GM23338 (cell line): ENCODE measurements at regions not wholly inside any gene's neighbourhood (a gene's known extent, or its start where the extent isn't known, plus 50 kb on each side); places are given as distances from the start of the nearest gene placed in this dataset.

Experiments
- EZH2 ChIP-seq: fragments of 200-600 bp; sonication (generic); IDR thresholded peaks from one replicate; pipeline ENCODE4 v1.8.0; 2017; ENCODE audit warnings: antibody characterized with exemption, mild to moderate bottlenecking, low read depth; ENCODE audit not compliant: unreplicated experiment
- POLR2AphosphoS5 ChIP-seq: IDR thresholded peaks from 2 replicates; pipeline ENCODE4 v1.6.1; 2016; ENCODE audit warnings: antibody characterized with exemption, low read depth
- TF ChIP-seq, protein P1 (sequence below), 2 experiments: fragments of 200-600 bp in 1 of 2; sonication (generic) in 1 of 2; conservative IDR thresholded peaks; 2 replicates each; pipeline versions ENCODE4 v1.5.1 to v1.6.1; 2016 to 2017; ENCODE audit warnings: antibody characterized with exemption in 2 of 2, low read depth in 2 of 2, mild to moderate bottlenecking in 2 of 2, moderate library complexity in 1 of 2

DNA sequence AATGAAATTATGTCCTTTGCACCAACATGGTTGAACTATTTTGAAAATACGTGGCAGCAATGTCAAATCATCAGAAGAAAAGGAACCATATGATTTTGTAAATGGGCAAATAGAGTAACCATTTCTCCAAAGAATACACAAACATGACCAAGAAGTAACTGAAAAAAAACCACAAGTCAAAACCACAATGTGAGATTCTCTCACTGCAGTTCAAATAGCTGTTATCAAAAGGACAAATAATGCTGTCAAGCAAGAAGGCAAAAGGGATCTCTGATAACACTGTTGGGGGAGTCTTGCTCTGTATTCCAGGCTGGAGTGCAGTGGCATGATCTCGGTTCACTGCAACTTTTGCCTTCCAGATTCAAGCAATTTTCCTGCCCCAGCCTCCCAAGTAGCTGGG is 170.7 kb upstream of the XIST start:
- TF ChIP-seq, protein P1, sequence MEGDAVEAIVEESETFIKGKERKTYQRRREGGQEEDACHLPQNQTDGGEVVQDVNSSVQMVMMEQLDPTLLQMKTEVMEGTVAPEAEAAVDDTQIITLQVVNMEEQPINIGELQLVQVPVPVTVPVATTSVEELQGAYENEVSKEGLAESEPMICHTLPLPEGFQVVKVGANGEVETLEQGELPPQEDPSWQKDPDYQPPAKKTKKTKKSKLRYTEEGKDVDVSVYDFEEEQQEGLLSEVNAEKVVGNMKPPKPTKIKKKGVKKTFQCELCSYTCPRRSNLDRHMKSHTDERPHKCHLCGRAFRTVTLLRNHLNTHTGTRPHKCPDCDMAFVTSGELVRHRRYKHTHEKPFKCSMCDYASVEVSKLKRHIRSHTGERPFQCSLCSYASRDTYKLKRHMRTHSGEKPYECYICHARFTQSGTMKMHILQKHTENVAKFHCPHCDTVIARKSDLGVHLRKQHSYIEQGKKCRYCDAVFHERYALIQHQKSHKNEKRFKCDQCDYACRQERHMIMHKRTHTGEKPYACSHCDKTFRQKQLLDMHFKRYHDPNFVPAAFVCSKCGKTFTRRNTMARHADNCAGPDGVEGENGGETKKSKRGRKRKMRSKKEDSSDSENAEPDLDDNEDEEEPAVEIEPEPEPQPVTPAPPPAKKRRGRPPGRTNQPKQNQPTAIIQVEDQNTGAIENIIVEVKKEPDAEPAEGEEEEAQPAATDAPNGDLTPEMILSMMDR (conservative IDR thresholded peaks at IDR 0.05; ENCODE audit: low read depth in 2 of 2) = no peak
- no peak for TF ChIP-seq EZH2
- TF ChIP-seq POLR2AphosphoS5 = no peak
